HUES48 (cell line): ENCODE measurements at regions not wholly inside any gene's neighbourhood (a gene's known extent, or its start where the extent isn't known, plus 50 kb on each side); places are given as distances from the start of the nearest gene placed in this dataset.

Source experiments
- H3K27ac ChIP-seq: one replicate; pipeline ENCODE4 v1.7.0; 2013; ENCODE audit warnings: low read depth, low read length, inconsistent platforms
- H3K27me3 ChIP-seq: 2 replicates; pipeline ENCODE4 v1.6.1; 2013; ENCODE audit warnings: mild to moderate bottlenecking, low read length; ENCODE audit not compliant: control insufficient read depth, insufficient read depth
- H3K36me3 ChIP-seq: 2 replicates; pipeline ENCODE4 v1.6.1; 2013; ENCODE audit warnings: low read length; ENCODE audit not compliant: control insufficient read depth, insufficient read depth
- H3K4me1 ChIP-seq: 2 replicates; pipeline ENCODE4 v1.6.1; 2013; ENCODE audit warnings: mild to moderate bottlenecking, low read length; ENCODE audit not compliant: control insufficient read depth, insufficient read depth
- H3K4me3 ChIP-seq: 2 replicates; pipeline ENCODE4 v1.5.1; 2013; ENCODE audit warnings: mild to moderate bottlenecking, low read depth, low read length
- H3K9ac ChIP-seq: 2 replicates; pipeline ENCODE4 v1.6.1; 2013; ENCODE audit warnings: mild to moderate bottlenecking, low read depth, low read length, moderate library complexity
- H3K9me3 ChIP-seq: 2 replicates; pipeline ENCODE4 v1.6.1; 2013; ENCODE audit warnings: low read length; ENCODE audit not compliant: control insufficient read depth, insufficient read depth

GRCh38 chr6:169142538-169142844 lies 111.2 kb downstream of the THBS2 start:
- no peak overlapping the region for H3K4me3 ChIP-seq
- H3K36me3 ChIP-seq = no peaks in the 10 kb centered on the region
- H3K9me3 ChIP-seq = no peaks in the 10 kb centered on the region
- H3K27ac ChIP-seq = no peak overlapping the region
- H3K27me3 ChIP-seq = no peaks in the 10 kb centered on the region
- H3K4me1 ChIP-seq = no peaks in the 10 kb centered on the region
- no peak overlapping the region for H3K9ac ChIP-seq

DNA sequence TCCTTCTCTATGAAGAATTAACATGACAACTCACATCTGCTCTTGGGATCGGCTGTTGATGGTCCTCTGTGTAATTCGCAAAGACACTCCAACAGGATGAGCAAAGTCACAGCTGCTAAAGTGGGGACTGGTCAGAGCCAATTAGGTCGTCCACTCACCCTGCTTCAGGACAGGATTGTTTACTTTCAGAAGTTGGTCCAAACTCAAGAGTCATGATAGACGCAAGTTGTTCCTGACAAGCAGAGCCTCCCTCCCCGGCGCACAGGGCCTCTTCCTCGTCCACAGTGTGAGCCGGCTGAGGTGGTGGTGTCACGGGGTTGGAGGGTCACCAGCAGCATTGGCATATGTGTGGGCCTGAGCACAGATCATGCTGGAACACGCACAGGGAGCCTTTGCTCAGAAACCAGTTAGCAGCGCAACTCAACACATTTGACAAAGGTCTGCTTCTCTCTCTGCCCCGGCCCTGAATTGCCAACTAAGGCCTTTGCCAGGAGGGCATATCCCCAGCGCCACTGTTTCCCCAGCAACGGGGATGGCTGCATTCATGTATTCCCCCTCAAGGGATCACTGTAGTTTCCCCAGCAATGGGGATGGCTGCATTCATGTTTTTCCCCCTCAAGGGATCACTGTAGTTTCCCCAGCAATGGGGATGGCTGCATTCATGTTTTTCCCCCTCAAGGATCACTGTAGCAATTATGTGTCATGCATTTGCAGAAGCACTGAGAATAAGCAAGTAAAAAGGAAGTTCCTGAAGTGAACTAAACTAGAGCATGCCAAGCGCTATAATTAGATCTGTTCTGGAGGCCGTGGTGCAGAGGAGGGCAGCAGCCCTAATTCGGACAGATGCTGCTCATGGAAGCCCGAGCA lies 111.7 kb downstream of the THBS2 start:
- H3K27ac ChIP-seq = no peak overlapping the region
- no peak overlapping the region for H3K4me3 ChIP-seq
- H3K36me3 ChIP-seq = no peaks in the 10 kb centered on the region
- no peaks in the 10 kb centered on the region for H3K27me3 ChIP-seq
- H3K4me1 ChIP-seq = no peaks in the 10 kb centered on the region
- no peaks in the 10 kb centered on the region for H3K9me3 ChIP-seq
- H3K9ac ChIP-seq = no peak overlapping the region

GRCh38 chr6:169140986-169141495 lies 112.6 kb downstream of the THBS2 start:
- Histone ChIP-seq H3K9me3 (no peaks in the 10 kb centered on the region), H3K27ac (no peak overlapping the region), H3K4me1 (no peaks in the 10 kb centered on the region), H3K9ac (no peak overlapping the region), H3K36me3 (no peaks in the 10 kb centered on the region), H3K27me3 (no peaks in the 10 kb centered on the region), H3K4me3 (no peak overlapping the region)

- Histone ChIP-seq H3K9me3 (no peaks in the 10 kb centered on the region), H3K27me3 (no peaks in the 10 kb centered on the region), H3K9ac (no peak overlapping the region), H3K36me3 (no peaks in the 10 kb centered on the region), H3K4me1 (no peaks in the 10 kb centered on the region), H3K4me3 (no peak overlapping the region), H3K27ac (no peak overlapping the region)
Observed at GRCh38 chr6:169139179-169139971, 114.3 kb downstream of the THBS2 start.

GRCh38 chr6:169132352-169132940 lies 121.2 kb downstream of the THBS2 start:
- Histone ChIP-seq H3K36me3 (no peaks in the 10 kb centered on the region), H3K27ac (no peak overlapping the region), H3K27me3 (no peaks in the 10 kb centered on the region), H3K9me3 (0 out of 2 replicates have a peak, but pooled peaks cover 3% of the 10 kb centered on the region), H3K9ac (no peak overlapping the region), H3K4me1 (no peaks in the 10 kb centered on the region), H3K4me3 (no peak overlapping the region)

DNA sequence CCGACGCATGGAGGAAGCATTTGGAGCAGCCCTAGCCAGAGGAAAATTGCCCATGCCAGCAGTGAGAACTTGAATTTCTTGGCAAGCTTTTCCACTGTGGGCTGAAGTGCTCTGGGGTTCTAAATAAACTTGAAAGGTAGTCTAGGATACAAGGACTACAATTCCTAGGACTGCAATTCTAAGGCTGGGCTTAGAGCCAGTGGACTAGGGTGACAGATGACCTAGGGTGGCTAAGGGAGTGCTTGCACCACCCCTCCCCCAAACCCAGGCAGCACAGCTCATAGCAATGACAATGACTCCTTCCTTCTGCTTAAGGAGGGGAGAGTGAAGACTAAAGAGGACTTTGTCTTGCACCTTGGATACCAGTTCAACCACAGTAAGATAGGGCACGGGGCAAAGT lies 122.3 kb downstream of the THBS2 start:
- Histone ChIP-seq H3K36me3 (no peaks in the 10 kb centered on the region), H3K27me3 (no peaks in the 10 kb centered on the region), H3K4me1 (no peaks in the 10 kb centered on the region), H3K9me3 (0 out of 2 replicates have a peak, but pooled peaks cover 3% of the 10 kb centered on the region), H3K27ac (no peak overlapping the region), H3K4me3 (no peak overlapping the region), H3K9ac (no peak overlapping the region)

DNA sequence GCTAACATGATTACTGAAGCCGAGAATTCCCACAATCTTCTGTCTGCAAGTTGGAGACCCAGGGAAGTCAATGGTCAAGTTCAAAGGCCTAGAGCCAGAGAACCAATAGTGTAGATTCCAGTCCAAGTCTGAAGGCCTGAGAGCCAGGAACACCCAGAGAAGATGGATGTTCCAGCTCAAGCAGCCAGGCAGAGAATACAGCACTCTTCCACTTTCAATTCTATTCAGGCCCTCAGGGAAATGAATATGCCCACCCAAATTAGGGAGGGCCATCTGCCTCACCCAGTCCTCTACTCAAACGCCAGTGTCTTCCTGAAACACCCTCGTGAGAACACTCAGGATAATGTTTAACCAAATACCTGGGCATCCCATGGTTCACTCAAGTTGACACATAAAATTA lies 123.5 kb downstream of the THBS2 start:
- Histone ChIP-seq H3K9me3 (0 out of 2 replicates have a peak, but pooled peaks cover 3% of the 10 kb centered on the region), H3K27ac (no peak overlapping the region), H3K4me3 (no peak overlapping the region), H3K27me3 (no peaks in the 10 kb centered on the region), H3K4me1 (no peaks in the 10 kb centered on the region), H3K36me3 (no peaks in the 10 kb centered on the region), H3K9ac (no peak overlapping the region)

DNA sequence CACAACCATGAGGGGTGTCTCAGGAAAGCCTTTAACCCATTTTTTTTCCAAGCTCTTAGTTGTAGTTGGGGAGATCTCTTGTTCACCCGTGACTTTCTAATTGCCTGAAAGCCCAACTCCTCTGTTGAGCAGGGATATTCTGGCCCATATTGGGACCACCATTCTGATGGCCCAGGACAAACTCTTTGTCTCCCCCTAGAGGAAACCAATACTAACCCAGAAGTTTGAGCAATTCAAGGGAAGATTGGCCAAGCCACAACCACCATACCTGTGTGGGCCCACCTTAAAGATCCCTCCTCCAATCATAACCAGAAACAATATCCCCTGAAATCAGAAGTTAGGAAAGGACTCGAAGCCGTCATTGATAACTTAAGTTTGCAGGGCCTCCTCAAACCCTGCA lies 132.6 kb downstream of the THBS2 start:
- no peaks in the 10 kb centered on the region for H3K9me3 ChIP-seq
- H3K4me3 ChIP-seq = no peak overlapping the region
- no peak overlapping the region for H3K9ac ChIP-seq
- H3K4me1 ChIP-seq = no peaks in the 10 kb centered on the region
- H3K36me3 ChIP-seq = no peaks in the 10 kb centered on the region
- H3K27me3 ChIP-seq = no peaks in the 10 kb centered on the region
- H3K27ac ChIP-seq = no peak overlapping the region

GRCh38 chr6:169119669-169120068 lies 134.0 kb downstream of the THBS2 start:
- H3K27me3 ChIP-seq = no peaks in the 10 kb centered on the region
- no peaks in the 10 kb centered on the region for H3K36me3 ChIP-seq
- no peak overlapping the region for H3K4me3 ChIP-seq
- H3K9ac ChIP-seq = no peak overlapping the region
- H3K27ac ChIP-seq = no peak overlapping the region
- H3K4me1 ChIP-seq = no peaks in the 10 kb centered on the region
- H3K9me3 ChIP-seq = no peaks in the 10 kb centered on the region

- no peaks in the 10 kb centered on the region for H3K36me3 ChIP-seq
Observed at GRCh38 chr6:169118346-169118830, 135.3 kb downstream of the THBS2 start.

More at GRCh38 chr6:169118346-169118830, 135.3 kb downstream of the THBS2 start:
- Histone ChIP-seq H3K9me3 (no peaks in the 10 kb centered on the region), H3K27ac (no peak overlapping the region), H3K4me1 (peaks cover 5% of the 10 kb centered on the region; the same call in 1 of the 2 replicates), H3K9ac (no peak overlapping the region), H3K4me3 (no peak overlapping the region), H3K27me3 (no peaks in the 10 kb centered on the region)
